NT2/D1 (cell line): ENCODE measurements at regions not wholly inside any gene's neighbourhood (a gene's known extent, or its start where the extent isn't known, plus 50 kb on each side); places are given as distances from the start of the nearest gene placed in this dataset.
"Not testable (repeated sequence)": the region's sequence is repeated elsewhere in the genome, so short reads cannot be mapped to it uniquely, and the experiment has no call there.

Experiments used
- DNase-seq: peaks from one replicate; pipeline ENCODE4 v3.0.0-alpha.2; 2011; ENCODE audit warnings: low read depth, low spot score
- H3K27me3 ChIP-seq: 2 replicates; pipeline ENCODE4 v1.6.0; 2011; ENCODE audit warnings: mild to moderate bottlenecking; ENCODE audit not compliant: insufficient read length, insufficient read depth
- H3K36me3 ChIP-seq: 2 replicates; pipeline ENCODE4 v1.6.1; 2011; ENCODE audit warnings: mild to moderate bottlenecking, low read length, mixed read lengths; ENCODE audit not compliant: insufficient read depth, insufficient read length
- H3K4me1 ChIP-seq: 2 replicates; pipeline ENCODE4 v1.5.1; 2011; ENCODE audit not compliant: insufficient read depth, insufficient read length
- H3K4me3 ChIP-seq: 2 replicates; pipeline ENCODE4 v1.5.1; 2011; ENCODE audit warnings: low read depth; ENCODE audit not compliant: insufficient read length
- H3K9ac ChIP-seq: 2 replicates; pipeline ENCODE4 v1.6.0; 2011; ENCODE audit warnings: low read depth; ENCODE audit not compliant: insufficient read length
- H3K9me3 ChIP-seq: 2 replicates; pipeline ENCODE4 v1.5.1; 2011; ENCODE audit warnings: mild to moderate bottlenecking, low read length; ENCODE audit not compliant: insufficient read depth
- SUZ12 ChIP-seq: IDR thresholded peaks from 2 replicates; pipeline ENCODE4 v1.6.1; 2011; ENCODE audit not compliant: insufficient read length, insufficient read depth; ENCODE audit errors: extremely low read depth
- YY1 ChIP-seq: IDR thresholded peaks from 2 replicates; pipeline ENCODE4 v1.6.1; 2011; ENCODE audit not compliant: insufficient read length, insufficient read depth
- ZNF274 ChIP-seq: IDR thresholded peaks from 2 replicates; pipeline ENCODE4 v1.6.1; 2011; ENCODE audit warnings: mild to moderate bottlenecking, low read depth, low read length

GRCh38 chr14:103186909-103187586, 63.8 kb downstream of the TNFAIP2 start:
- DNase-seq, result peak; percentile 39
- no peaks in the 10 kb centered on the region for H3K9me3 ChIP-seq
- H3K36me3 ChIP-seq, result no peaks in the 10 kb centered on the region
- TF ChIP-seq ZNF274 (no peak), SUZ12 (no peak), YY1 (no peak)
- no peak overlapping the region for H3K4me3 ChIP-seq
- H3K27me3 ChIP-seq, result peaks cover 6% of the 10 kb centered on the region
- no peak overlapping the region for H3K9ac ChIP-seq
- H3K4me1 ChIP-seq, result peaks cover 5% of the 10 kb centered on the region

- Histone ChIP-seq H3K9me3 (no peaks in the 10 kb centered on the region), H3K4me3 (no peak overlapping the region), H3K36me3 (no peaks in the 10 kb centered on the region), H3K9ac (no peak overlapping the region), H3K4me1 (peaks cover 5% of the 10 kb centered on the region), H3K27me3 (peaks cover 6% of the 10 kb centered on the region)
- no peak for DNase-seq
- TF ChIP-seq YY1, result no peak
- no peak for TF ChIP-seq SUZ12
- no peak for TF ChIP-seq ZNF274
Measured at GRCh38 chr14:103187911-103188310, 64.7 kb downstream of the TNFAIP2 start.

- Histone ChIP-seq H3K36me3 (no peaks in the 10 kb centered on the region), H3K9me3 (no peaks in the 10 kb centered on the region; the same call in 1 of the 2 replicates), H3K4me1 (peaks cover 5% of the 10 kb centered on the region), H3K27me3 (peaks cover 6% of the 10 kb centered on the region), H3K9ac (peak overlapping the region; percentile 51), H3K4me3 (peak overlapping the region; percentile 43)
- TF ChIP-seq YY1 (no peak), SUZ12 (no peak)
- no peak for DNase-seq
Measured at GRCh38 chr14:103188810-103189480, 65.7 kb downstream of the TNFAIP2 start.

GRCh38 chr14:103189481-103190470, 66.5 kb downstream of the TNFAIP2 start:
- TF ChIP-seq YY1 (no peak), ZNF274 (no peak), SUZ12 (no peak)
- H3K9me3 ChIP-seq, result no peaks in the 10 kb centered on the region; the same call in 1 of the 2 replicates
- H3K4me3 ChIP-seq, result peak overlapping the region; percentile 43
- no peak for DNase-seq
- no peaks in the 10 kb centered on the region for H3K36me3 ChIP-seq
- H3K9ac ChIP-seq, result no peak overlapping the region
- H3K27me3 ChIP-seq, result peaks cover 6% of the 10 kb centered on the region
- H3K4me1 ChIP-seq, result peaks cover 5% of the 10 kb centered on the region

GRCh38 chr14:103190741-103191140, 67.5 kb downstream of the TNFAIP2 start:
- peaks cover 6% of the 10 kb centered on the region for H3K27me3 ChIP-seq
- H3K9me3 ChIP-seq, result no peaks in the 10 kb centered on the region; the same call in 1 of the 2 replicates
- TF ChIP-seq ZNF274 (no peak), YY1 (no peak), SUZ12 (no peak)
- peaks cover 5% of the 10 kb centered on the region for H3K4me1 ChIP-seq
- H3K4me3 ChIP-seq, result no peak overlapping the region
- H3K36me3 ChIP-seq, result no peaks in the 10 kb centered on the region
- DNase-seq, result no peak
- no peak overlapping the region for H3K9ac ChIP-seq

GRCh38 chr14:103191844-103192243, 68.6 kb downstream of the TNFAIP2 start:
- TF ChIP-seq SUZ12 (no peak), ZNF274 (no peak)
- Histone ChIP-seq H3K4me1 (peaks cover 5% of the 10 kb centered on the region), H3K36me3 (no peaks in the 10 kb centered on the region), H3K9me3 (no peaks in the 10 kb centered on the region; the same call in 1 of the 2 replicates), H3K27me3 (peaks cover 6% of the 10 kb centered on the region), H3K4me3 (no peak overlapping the region), H3K9ac (no peak overlapping the region)
- DNase-seq, result no peak

GRCh38 chr14:103192246-103192840, 69.1 kb downstream of the TNFAIP2 start:
- Histone ChIP-seq H3K27me3 (peaks cover 6% of the 10 kb centered on the region), H3K4me3 (no peak overlapping the region), H3K9ac (no peak overlapping the region), H3K36me3 (no peaks in the 10 kb centered on the region), H3K4me1 (peaks cover 5% of the 10 kb centered on the region), H3K9me3 (no peaks in the 10 kb centered on the region; the same call in 1 of the 2 replicates)
- DNase-seq, result no peak
- no peak for TF ChIP-seq YY1
- TF ChIP-seq ZNF274, result no peak
- TF ChIP-seq SUZ12, result no peak

- not testable (repeated sequence) for H3K9me3 ChIP-seq, H3K36me3 ChIP-seq, H3K4me3 ChIP-seq, H3K4me1 ChIP-seq, DNase-seq, H3K27me3 ChIP-seq, H3K9ac ChIP-seq
Measured at GRCh38 chr14:103192861-103193260, 69.6 kb downstream of the TNFAIP2 start.

- not testable (repeated sequence) for H3K9me3 ChIP-seq, H3K4me3 ChIP-seq, H3K9ac ChIP-seq, DNase-seq, H3K36me3 ChIP-seq, H3K27me3 ChIP-seq, H3K4me1 ChIP-seq
Measured at GRCh38 chr14:103193491-103193890, 70.2 kb downstream of the TNFAIP2 start.
